ENCODE measurements at regions not wholly inside any gene's neighbourhood (a gene's known extent, or its start where the extent isn't known, plus 50 kb on each side); places are given as distances from the start of the nearest gene placed in this dataset.

- no peak for FAIRE-seq
These were observed 217.2 kb upstream of the MKLN1 start for GRCh38 chr7:131110297-131111080.

GRCh38 chr7:131111081-131111576, 216.5 kb upstream of the MKLN1 start:
- FAIRE-seq = no peak

- no peak for FAIRE-seq
These were observed 215.9 kb upstream of the MKLN1 start for GRCh38 chr7:131111792-131112191.

GRCh38 chr7:131112431-131112830, 215.2 kb upstream of the MKLN1 start:
- no peak for FAIRE-seq

GRCh38 chr7:131115340-131115739, 212.3 kb upstream of the MKLN1 start:
- no peak for FAIRE-seq

- peak; percentile 86 for FAIRE-seq
These were observed 210.2 kb upstream of the MKLN1 start for GRCh38 chr7:131117439-131117838.

- FAIRE-seq = no peak
These were observed 208.3 kb upstream of the MKLN1 start for GRCh38 chr7:131119381-131119780.

GRCh38 chr7:131122394-131122793, 205.3 kb upstream of the MKLN1 start:
- FAIRE-seq = no peak

- FAIRE-seq = no peak
These were observed 203.6 kb upstream of the MKLN1 start for GRCh38 chr7:131124001-131124629.

- FAIRE-seq = no peak
These were observed 202.8 kb upstream of the MKLN1 start for GRCh38 chr7:131124867-131125266.

GRCh38 chr7:131130324-131130723, 197.4 kb upstream of the MKLN1 start:
- FAIRE-seq = no peak

- no peak for FAIRE-seq
These were observed 196.5 kb upstream of the MKLN1 start for GRCh38 chr7:131131012-131131745.

- FAIRE-seq = no peak
These were observed 195.8 kb upstream of the MKLN1 start for GRCh38 chr7:131131746-131132431.

GRCh38 chr7:131139462-131139861, 188.2 kb upstream of the MKLN1 start:
- no peak for FAIRE-seq

- FAIRE-seq = no peak
These were observed 186.2 kb upstream of the MKLN1 start for GRCh38 chr7:131141443-131141967.

GRCh38 chr7:131143869-131144268, 183.8 kb upstream of the MKLN1 start:
- FAIRE-seq = no peak

GRCh38 chr7:131145026-131145425, 182.7 kb upstream of the MKLN1 start:
- FAIRE-seq = no peak

GRCh38 chr7:131145770-131146169, 181.9 kb upstream of the MKLN1 start:
- FAIRE-seq = no peak

- FAIRE-seq = no peak
These were observed 180.1 kb upstream of the MKLN1 start for GRCh38 chr7:131147604-131148003.

GRCh38 chr7:131148258-131148657, 179.4 kb upstream of the MKLN1 start:
- no peak for FAIRE-seq

- FAIRE-seq = no peak
These were observed 178.8 kb upstream of the MKLN1 start for GRCh38 chr7:131148708-131149428.

GRCh38 chr7:131149429-131149773, 178.3 kb upstream of the MKLN1 start:
- no peak for FAIRE-seq
